ENCODE measurements at regions not wholly inside any gene's neighbourhood (a gene's known extent, or its start where the extent isn't known, plus 50 kb on each side); places are given as distances from the start of the nearest gene placed in this dataset.

GRCh38 chr12:60710246-60710645, 1114.4 kb downstream of the SLC16A7 start:
- Mint-ChIP-seq H3K27ac (no peak overlapping the region), H3K9me3 (peaks cover 18% of the 10 kb centered on the region), H3K4me1 (no peaks in the 10 kb centered on the region), H3K27me3 (ENCODE audit: low read depth) (no peaks in the 10 kb centered on the region), H3K36me3 (no peaks in the 10 kb centered on the region), H3K4me3 (no peak overlapping the region)
- DNase-seq (ENCODE audit: low spot score in 2 of 2, unreplicated experiment in 2 of 2), result no peak
- TF ChIP-seq CTCF (IDR thresholded peaks at IDR 0.05; ENCODE audit: unreplicated experiment), result no peak

- TF ChIP-seq CTCF (IDR thresholded peaks at IDR 0.05; ENCODE audit: unreplicated experiment), result no peak
- Mint-ChIP-seq H3K9me3 (no peaks in the 10 kb centered on the region), H3K36me3 (no peaks in the 10 kb centered on the region), H3K27me3 (ENCODE audit: low read depth) (no peaks in the 10 kb centered on the region), H3K27ac (no peak overlapping the region), H3K4me3 (no peak overlapping the region), H3K4me1 (no peaks in the 10 kb centered on the region)
- no peak for DNase-seq (ENCODE audit: low spot score in 2 of 2, unreplicated experiment in 2 of 2)
Measured at GRCh38 chr12:60714141-60714900, 1118.5 kb downstream of the SLC16A7 start.

- Mint-ChIP-seq H3K27me3 (ENCODE audit: low read depth) (no peaks in the 10 kb centered on the region), H3K36me3 (no peaks in the 10 kb centered on the region), H3K4me3 (no peak overlapping the region), H3K9me3 (peaks cover 5% of the 10 kb centered on the region), H3K27ac (no peak overlapping the region), H3K4me1 (no peaks in the 10 kb centered on the region)
- no peak for TF ChIP-seq CTCF (IDR thresholded peaks at IDR 0.05; ENCODE audit: unreplicated experiment)
- no peak for DNase-seq (ENCODE audit: low spot score in 2 of 2, unreplicated experiment in 2 of 2)
Measured at GRCh38 chr12:60724475-60724874, 1128.6 kb downstream of the SLC16A7 start.

GRCh38 chr12:60724984-60725383, 1129.2 kb downstream of the SLC16A7 start:
- Mint-ChIP-seq H3K36me3 (no peaks in the 10 kb centered on the region), H3K9me3 (peaks cover 5% of the 10 kb centered on the region), H3K27ac (no peak overlapping the region), H3K4me1 (no peaks in the 10 kb centered on the region), H3K4me3 (no peak overlapping the region), H3K27me3 (ENCODE audit: low read depth) (no peaks in the 10 kb centered on the region)
- TF ChIP-seq CTCF (IDR thresholded peaks at IDR 0.05; ENCODE audit: unreplicated experiment), result no peak
- DNase-seq (ENCODE audit: low spot score in 2 of 2, unreplicated experiment in 2 of 2), result no peak

GRCh38 chr12:60752589-60752988, 1156.8 kb downstream of the SLC16A7 start:
- DNase-seq (ENCODE audit: low spot score in 2 of 2, unreplicated experiment in 2 of 2), result no peak
- no peaks in the 10 kb centered on the region for H3K27me3 Mint-ChIP-seq (ENCODE audit: low read depth)
- H3K4me3 Mint-ChIP-seq, result no peak overlapping the region
- H3K27ac Mint-ChIP-seq, result no peak overlapping the region
- no peaks in the 10 kb centered on the region for H3K36me3 Mint-ChIP-seq
- peaks cover 49% of the 10 kb centered on the region for H3K9me3 Mint-ChIP-seq
- no peak for TF ChIP-seq CTCF (IDR thresholded peaks at IDR 0.05; ENCODE audit: unreplicated experiment)
- no peaks in the 10 kb centered on the region for H3K4me1 Mint-ChIP-seq
